Fibroblast of skin of back (primary cell): ENCODE measurements at regions not wholly inside any gene's neighbourhood (a gene's known extent, or its start where the extent isn't known, plus 50 kb on each side); places are given as distances from the start of the nearest gene placed in this dataset.
"Not testable (repeated sequence)": the region's sequence is repeated elsewhere in the genome, so short reads cannot be mapped to it uniquely, and the experiment has no call there.

ENCODE experiments used
- DNase-seq: peaks from one replicate; pipeline ENCODE4 v3.0.0-alpha.2; 2013

GRCh38 chr10:108639010-108639409 lies 1284.3 kb downstream of the XPNPEP1 start:
- no peak for DNase-seq

- no peak for DNase-seq
Observed at GRCh38 chr10:108638225-108638624, 1285.1 kb downstream of the XPNPEP1 start.

- DNase-seq, result no peak
Observed at GRCh38 chr10:108633046-108633445, 1290.3 kb downstream of the XPNPEP1 start.

- no peak for DNase-seq
Observed at GRCh38 chr10:108632144-108632543, 1291.2 kb downstream of the XPNPEP1 start.

GRCh38 chr10:108631332-108631731 lies 1292.0 kb downstream of the XPNPEP1 start:
- DNase-seq, result no peak

- no peak for DNase-seq
Observed at GRCh38 chr10:108629834-108630233, 1293.5 kb downstream of the XPNPEP1 start.

- no peak for DNase-seq
Observed at GRCh38 chr10:108624052-108624451, 1299.3 kb downstream of the XPNPEP1 start.

- DNase-seq, result no peak
Observed at GRCh38 chr10:108620821-108621534, 1302.3 kb downstream of the XPNPEP1 start.

GRCh38 chr10:108616559-108617285 lies 1306.6 kb downstream of the XPNPEP1 start:
- no peak for DNase-seq

- no peak for DNase-seq
Observed at GRCh38 chr10:108615576-108616320, 1307.6 kb downstream of the XPNPEP1 start.

- no peak for DNase-seq
Observed at GRCh38 chr10:108612485-108612884, 1310.8 kb downstream of the XPNPEP1 start.

GRCh38 chr10:108608860-108609259 lies 1314.5 kb downstream of the XPNPEP1 start:
- no peak for DNase-seq

GRCh38 chr10:108601851-108602250 lies 1321.5 kb downstream of the XPNPEP1 start:
- DNase-seq, result no peak

- DNase-seq, result not testable (repeated sequence)
Observed at GRCh38 chr10:108600511-108600910, 1322.8 kb downstream of the XPNPEP1 start.

GRCh38 chr10:108599317-108599716 lies 1324.0 kb downstream of the XPNPEP1 start:
- DNase-seq, result not testable (repeated sequence)

GRCh38 chr10:108598831-108599230 lies 1324.5 kb downstream of the XPNPEP1 start:
- DNase-seq, result no peak

GRCh38 chr10:108598320-108598695 lies 1325.0 kb downstream of the XPNPEP1 start:
- DNase-seq, result no peak

- DNase-seq, result no peak
Observed at GRCh38 chr10:108597657-108598319, 1325.5 kb downstream of the XPNPEP1 start.

GRCh38 chr10:108597031-108597430 lies 1326.3 kb downstream of the XPNPEP1 start:
- DNase-seq, result no peak

GRCh38 chr10:108592956-108593355 lies 1330.4 kb downstream of the XPNPEP1 start:
- no peak for DNase-seq

- DNase-seq, result no peak
Observed at GRCh38 chr10:108591417-108591816, 1331.9 kb downstream of the XPNPEP1 start.

- no peak for DNase-seq
Observed at GRCh38 chr10:108586424-108586823, 1336.9 kb downstream of the XPNPEP1 start.

GRCh38 chr10:108583877-108584276 lies 1339.4 kb downstream of the XPNPEP1 start:
- DNase-seq, result no peak
